ENCODE measurements at regions not wholly inside any gene's neighbourhood (a gene's known extent, or its start where the extent isn't known, plus 50 kb on each side); places are given as distances from the start of the nearest gene placed in this dataset.

DNA sequence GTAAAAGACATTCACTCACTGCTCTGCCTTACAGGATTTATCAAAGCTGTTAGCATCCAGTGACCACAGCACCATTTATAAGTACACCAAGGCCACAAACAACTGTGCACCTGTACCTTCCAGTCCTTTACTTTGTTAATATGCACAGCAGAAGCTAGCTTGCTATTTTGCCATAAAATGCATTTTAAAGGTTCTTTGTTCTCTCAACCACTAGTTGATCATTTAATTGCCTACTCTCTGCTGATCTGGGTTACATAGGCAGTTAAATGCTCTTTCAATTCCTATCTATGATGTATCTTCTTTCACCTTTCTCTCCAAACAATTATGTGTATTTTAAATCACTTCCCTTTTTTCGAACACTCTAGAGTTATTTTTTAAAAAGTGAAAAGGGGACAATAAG is 126.4 kb downstream of the SIPA1L2 start:
- Histone ChIP-seq H3K4me1 (ENCODE audit: low read depth, poor library complexity, severe bottlenecking) (no peaks in the 10 kb centered on the region), H3K27ac (no peak overlapping the region), H3K4me3 (IDR thresholded peaks at IDR 0.05; ENCODE audit: insufficient read depth, low read depth, low read length) (no peak overlapping the region), H2AFZ (ENCODE audit: low read depth) (no peak overlapping the region), H3K27me3 (ENCODE audit: insufficient read depth, low read depth) (no peaks in the 10 kb centered on the region), H3K4me2 (no peak overlapping the region), H3K79me2 (ENCODE audit: insufficient read depth, low read depth) (no peaks in the 10 kb centered on the region), H3K36me3 (ENCODE audit: insufficient read depth) (no peaks in the 10 kb centered on the region), H4K20me1 (ENCODE audit: insufficient read depth) (no peaks in the 10 kb centered on the region), H3K9ac (no peak overlapping the region)
- TF ChIP-seq, protein P1, sequence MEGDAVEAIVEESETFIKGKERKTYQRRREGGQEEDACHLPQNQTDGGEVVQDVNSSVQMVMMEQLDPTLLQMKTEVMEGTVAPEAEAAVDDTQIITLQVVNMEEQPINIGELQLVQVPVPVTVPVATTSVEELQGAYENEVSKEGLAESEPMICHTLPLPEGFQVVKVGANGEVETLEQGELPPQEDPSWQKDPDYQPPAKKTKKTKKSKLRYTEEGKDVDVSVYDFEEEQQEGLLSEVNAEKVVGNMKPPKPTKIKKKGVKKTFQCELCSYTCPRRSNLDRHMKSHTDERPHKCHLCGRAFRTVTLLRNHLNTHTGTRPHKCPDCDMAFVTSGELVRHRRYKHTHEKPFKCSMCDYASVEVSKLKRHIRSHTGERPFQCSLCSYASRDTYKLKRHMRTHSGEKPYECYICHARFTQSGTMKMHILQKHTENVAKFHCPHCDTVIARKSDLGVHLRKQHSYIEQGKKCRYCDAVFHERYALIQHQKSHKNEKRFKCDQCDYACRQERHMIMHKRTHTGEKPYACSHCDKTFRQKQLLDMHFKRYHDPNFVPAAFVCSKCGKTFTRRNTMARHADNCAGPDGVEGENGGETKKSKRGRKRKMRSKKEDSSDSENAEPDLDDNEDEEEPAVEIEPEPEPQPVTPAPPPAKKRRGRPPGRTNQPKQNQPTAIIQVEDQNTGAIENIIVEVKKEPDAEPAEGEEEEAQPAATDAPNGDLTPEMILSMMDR (conservative IDR thresholded peaks at IDR 0.05; ENCODE audit: low read depth, low read length): no peak

DNA sequence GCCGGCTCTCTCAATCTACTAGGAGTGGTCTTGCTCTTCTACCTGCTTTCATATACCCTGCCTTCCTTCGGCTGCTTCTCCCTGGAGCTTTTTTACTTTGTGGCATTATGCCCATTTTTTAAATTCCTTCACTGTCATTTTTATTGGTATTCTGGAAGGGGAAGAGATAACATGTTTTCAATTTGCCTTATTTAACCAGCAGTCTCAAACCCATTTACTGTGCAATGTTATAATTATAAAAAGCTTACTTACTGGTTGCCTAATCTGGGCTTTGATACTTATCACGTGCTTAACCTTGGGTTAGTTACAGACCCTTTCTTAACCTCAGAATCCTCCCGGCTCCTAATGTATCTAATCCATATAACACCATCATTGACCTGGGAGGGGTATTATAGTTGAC is 128.1 kb downstream of the SIPA1L2 start:
- TF ChIP-seq, protein P1 (conservative IDR thresholded peaks at IDR 0.05; ENCODE audit: low read depth, low read length): no peak
- Histone ChIP-seq H3K79me2 (ENCODE audit: insufficient read depth, low read depth) (no peaks in the 10 kb centered on the region), H3K27ac (no peak overlapping the region), H3K9ac (no peak overlapping the region), H3K4me3 (IDR thresholded peaks at IDR 0.05; ENCODE audit: insufficient read depth, low read depth, low read length) (no peak overlapping the region), H2AFZ (ENCODE audit: low read depth) (no peak overlapping the region), H3K4me1 (ENCODE audit: low read depth, poor library complexity, severe bottlenecking) (no peaks in the 10 kb centered on the region), H3K27me3 (ENCODE audit: insufficient read depth, low read depth) (no peaks in the 10 kb centered on the region), H4K20me1 (ENCODE audit: insufficient read depth) (no peaks in the 10 kb centered on the region), H3K4me2 (no peak overlapping the region), H3K36me3 (ENCODE audit: insufficient read depth) (no peaks in the 10 kb centered on the region)

DNA sequence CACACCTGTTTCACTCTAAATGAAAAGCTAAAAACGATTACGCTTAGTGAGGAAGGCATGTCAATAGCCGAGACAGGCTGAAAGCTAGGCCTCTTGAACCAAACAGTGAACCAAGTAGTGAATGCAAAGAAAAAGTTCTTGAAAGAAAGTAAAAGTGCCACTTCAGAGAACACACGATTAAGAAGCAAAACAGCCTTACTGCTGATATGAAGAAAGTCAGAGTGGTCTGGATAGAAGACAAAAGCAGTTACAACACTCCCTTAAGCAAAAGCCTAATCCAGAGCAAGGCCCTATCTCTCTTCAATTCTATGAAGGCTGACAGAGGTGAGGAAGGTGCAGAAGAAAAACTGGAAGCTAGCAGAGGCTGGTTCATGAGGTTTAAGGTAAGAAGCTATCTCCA is 130.7 kb downstream of the SIPA1L2 start:
- Histone ChIP-seq H3K9ac (no peak overlapping the region), H3K4me3 (IDR thresholded peaks at IDR 0.05; ENCODE audit: insufficient read depth, low read depth, low read length) (no peak overlapping the region), H2AFZ (ENCODE audit: low read depth) (no peak overlapping the region), H3K4me2 (no peak overlapping the region), H3K36me3 (ENCODE audit: insufficient read depth) (no peaks in the 10 kb centered on the region), H3K4me1 (ENCODE audit: low read depth, poor library complexity, severe bottlenecking) (peaks cover 9% of the 10 kb centered on the region), H4K20me1 (ENCODE audit: insufficient read depth) (no peaks in the 10 kb centered on the region), H3K79me2 (ENCODE audit: insufficient read depth, low read depth) (no peaks in the 10 kb centered on the region), H3K27me3 (ENCODE audit: insufficient read depth, low read depth) (no peaks in the 10 kb centered on the region), H3K27ac (no peak overlapping the region)
- TF ChIP-seq, protein P1 (conservative IDR thresholded peaks at IDR 0.05; ENCODE audit: low read depth, low read length): no peak

DNA sequence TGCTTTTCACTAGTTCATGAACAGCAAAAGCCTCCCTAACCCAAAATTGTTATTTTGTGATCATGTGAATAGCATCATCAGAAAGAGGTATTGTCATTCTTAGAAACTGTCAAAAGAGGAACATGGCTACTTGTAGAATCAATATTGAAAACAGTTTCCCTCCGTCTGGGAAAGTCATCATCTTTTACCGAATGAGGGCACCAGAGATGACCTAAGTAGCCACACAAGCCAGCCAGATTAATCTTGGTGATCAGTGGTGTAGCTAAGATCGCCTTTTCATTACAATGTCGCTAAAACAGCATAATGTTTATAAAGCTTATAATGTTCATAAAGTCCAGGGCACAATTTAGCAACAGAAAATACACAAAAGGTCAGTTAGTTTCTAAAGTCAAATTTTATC is 136.1 kb downstream of the SIPA1L2 start:
- Histone ChIP-seq H4K20me1 (ENCODE audit: insufficient read depth) (no peaks in the 10 kb centered on the region), H3K27ac (no peak overlapping the region), H3K36me3 (ENCODE audit: insufficient read depth) (no peaks in the 10 kb centered on the region), H3K9ac (no peak overlapping the region), H3K4me1 (ENCODE audit: low read depth, poor library complexity, severe bottlenecking) (peaks cover 9% of the 10 kb centered on the region), H2AFZ (ENCODE audit: low read depth) (no peak overlapping the region), H3K27me3 (ENCODE audit: insufficient read depth, low read depth) (no peaks in the 10 kb centered on the region), H3K4me3 (IDR thresholded peaks at IDR 0.05; ENCODE audit: insufficient read depth, low read depth, low read length) (no peak overlapping the region), H3K4me2 (no peak overlapping the region), H3K79me2 (ENCODE audit: insufficient read depth, low read depth) (no peaks in the 10 kb centered on the region)
- TF ChIP-seq, protein P1 (conservative IDR thresholded peaks at IDR 0.05; ENCODE audit: low read depth, low read length): no peak
